Neural crest cell (in vitro differentiated cells): ENCODE measurements at regions not wholly inside any gene's neighbourhood (a gene's known extent, or its start where the extent isn't known, plus 50 kb on each side); places are given as distances from the start of the nearest gene placed in this dataset.

ENCODE experiments used
- DNase-seq: peaks from one replicate; pipeline ENCODE4 v3.0.0; 2021; ENCODE audit warnings: low read depth, mixed read lengths, low spot score
- H3K27ac Mint-ChIP-seq: one replicate; pipeline ENCODE4 v1.8.0; 2021; ENCODE audit warnings: mild to moderate bottlenecking, mixed read lengths; ENCODE audit not compliant: unreplicated experiment
- H3K27me3 Mint-ChIP-seq: 2 replicates; pipeline ENCODE4 v1.8.0; 2021; ENCODE audit warnings: low read depth, mild to moderate bottlenecking, mixed read lengths
- H3K36me3 Mint-ChIP-seq: 2 replicates; pipeline ENCODE4 v1.8.0; 2021; ENCODE audit warnings: low read depth, mild to moderate bottlenecking, mixed read lengths
- H3K4me1 Mint-ChIP-seq: 2 replicates; pipeline ENCODE4 v1.8.0; 2021; ENCODE audit warnings: mixed read lengths
- H3K4me3 Mint-ChIP-seq: one replicate; pipeline ENCODE4 v1.8.0; 2021; ENCODE audit warnings: mild to moderate bottlenecking, mixed read lengths
- H3K9me3 Mint-ChIP-seq: 2 replicates; pipeline ENCODE4 v1.8.0; 2021; ENCODE audit warnings: mixed read lengths
- CTCF ChIP-seq: fragments of 200-600 bp; sonication (generic); conservative IDR thresholded peaks from 2 replicates; pipeline ENCODE4 v1.5.0; 2021; ENCODE audit warnings: antibody characterized with exemption, mild to moderate bottlenecking

GRCh38 chr20:39291301-39291700, 329.2 kb downstream of the DHX35 start:
- peaks cover 7% of the 10 kb centered on the region for H3K36me3 Mint-ChIP-seq
- no peak for TF ChIP-seq CTCF
- no peak for DNase-seq
- peak overlapping the region; percentile 83 for H3K27ac Mint-ChIP-seq
- H3K4me3 Mint-ChIP-seq = no peak overlapping the region
- peaks cover 3% of the 10 kb centered on the region for H3K27me3 Mint-ChIP-seq
- H3K4me1 Mint-ChIP-seq = no peaks in the 10 kb centered on the region
- H3K9me3 Mint-ChIP-seq = peaks cover 12% of the 10 kb centered on the region

GRCh38 chr20:39290575-39290974, 328.4 kb downstream of the DHX35 start:
- no peak for DNase-seq
- Mint-ChIP-seq H3K9me3 (peaks cover 12% of the 10 kb centered on the region), H3K4me1 (no peaks in the 10 kb centered on the region), H3K36me3 (peaks cover 7% of the 10 kb centered on the region), H3K27me3 (peaks cover 4% of the 10 kb centered on the region), H3K27ac (no peak overlapping the region), H3K4me3 (no peak overlapping the region)
- TF ChIP-seq CTCF = no peak

- Mint-ChIP-seq H3K4me3 (no peak overlapping the region), H3K4me1 (no peaks in the 10 kb centered on the region), H3K27ac (no peak overlapping the region), H3K9me3 (peaks cover 12% of the 10 kb centered on the region), H3K36me3 (peaks cover 7% of the 10 kb centered on the region), H3K27me3 (peaks cover 6% of the 10 kb centered on the region)
- DNase-seq = no peak
- TF ChIP-seq CTCF = no peak
Measured at GRCh38 chr20:39289831-39290230, 327.7 kb downstream of the DHX35 start.

GRCh38 chr20:39289316-39289715, 327.2 kb downstream of the DHX35 start:
- Mint-ChIP-seq H3K4me3 (no peak overlapping the region), H3K27me3 (peaks cover 6% of the 10 kb centered on the region), H3K36me3 (peaks cover 7% of the 10 kb centered on the region), H3K4me1 (no peaks in the 10 kb centered on the region), H3K27ac (no peak overlapping the region), H3K9me3 (peaks cover 12% of the 10 kb centered on the region)
- DNase-seq = no peak
- TF ChIP-seq CTCF = peak; percentile 45

GRCh38 chr20:39283464-39283863, 321.3 kb downstream of the DHX35 start:
- peaks cover 8% of the 10 kb centered on the region for H3K4me1 Mint-ChIP-seq

More at GRCh38 chr20:39283464-39283863, 321.3 kb downstream of the DHX35 start:
- Mint-ChIP-seq H3K9me3 (peaks cover 10% of the 10 kb centered on the region), H3K27me3 (peaks cover 19% of the 10 kb centered on the region), H3K27ac (no peak overlapping the region), H3K36me3 (peaks cover 7% of the 10 kb centered on the region), H3K4me3 (no peak overlapping the region)
- TF ChIP-seq CTCF = peak; percentile 3
- no peak for DNase-seq
